ENCODE measurements at regions not wholly inside any gene's neighbourhood (a gene's known extent, or its start where the extent isn't known, plus 50 kb on each side); places are given as distances from the start of the nearest gene placed in this dataset.

DNA sequence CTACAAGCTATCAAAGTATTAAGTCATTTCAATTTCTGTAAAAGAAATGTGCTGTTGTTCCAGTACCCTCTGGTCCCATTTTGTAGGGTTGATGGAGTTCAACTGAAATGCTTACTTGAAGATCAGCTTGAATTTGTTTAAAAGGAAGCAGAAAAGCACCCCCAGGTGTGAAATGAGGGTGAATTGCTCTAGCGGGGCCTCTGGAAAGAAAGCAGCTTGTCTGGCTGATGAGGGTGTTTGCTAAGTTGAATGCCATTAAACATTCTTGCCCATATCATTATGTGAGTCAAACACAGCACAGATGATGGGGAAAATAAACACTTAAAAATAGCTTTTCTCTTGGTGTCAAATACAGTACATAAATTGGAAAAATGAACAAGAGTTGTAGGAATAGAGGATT is 280.3 kb downstream of the RAB38 start:
- H3K4me3 ChIP-seq (ENCODE audit: extremely low read depth in 1 of 4, insufficient read depth in 2 of 4, low read depth in 3 of 4, low read length in 4 of 4), result no peak overlapping the region
- CTCF ChIA-PET (ENCODE audit: partially characterized antibody), result interaction anchor here (0.7 to 1.3 kb wide), 3 partner anchors 14 to 151 kb away, joined by 3 to 4 read pairs (median 3); no protein-coding TSS in a partner anchor
- H4K8ac ChIP-seq (ENCODE audit: extremely low read depth, insufficient read depth, low read length), result no peak overlapping the region
- no peaks in the 10 kb centered on the region for H3K27me3 ChIP-seq (replicated peaks in 1 of 4; ENCODE audit: control insufficient read depth in 3 of 4, extremely low read depth in 1 of 4, insufficient read depth in 3 of 4, low read length in 3 of 4)
- no peak overlapping the region for H4K91ac ChIP-seq (replicated peaks; ENCODE audit: insufficient read length, low read length)
- no peak overlapping the region for H3K4me2 ChIP-seq (ENCODE audit: insufficient read depth in 1 of 2, low read depth in 2 of 2, low read length in 2 of 2)
- FAIRE-seq (no peak), DNase-seq (ENCODE audit: low read depth in 1 of 2, low spot score in 2 of 2) (no peak)
- H3K9me3 ChIP-seq (ENCODE audit: insufficient read depth in 2 of 2, low read depth in 1 of 2, low read length in 1 of 2), result no peaks in the 10 kb centered on the region
- no peaks in the 10 kb centered on the region for H3K79me1 ChIP-seq (ENCODE audit: low read depth, low read length)
- H3K56ac ChIP-seq (replicated peaks; ENCODE audit: insufficient read length, low read depth, low read length), result no peak overlapping the region
- no peak overlapping the region for H2AFZ ChIP-seq (ENCODE audit: low read length)
- POLR2A ChIA-PET (ENCODE audit: partially characterized antibody), result no interaction called here
- H2AK5ac ChIP-seq (ENCODE audit: low read depth, low read length), result no peak overlapping the region
- no peak overlapping the region for H3K18ac ChIP-seq (ENCODE audit: extremely low read depth, low read length)
- H2BK120ac ChIP-seq (replicated peaks; ENCODE audit: low read depth, low read length), result no peak overlapping the region
- no peaks in the 10 kb centered on the region for H3K4me1 ChIP-seq (replicated peaks in 1 of 4; ENCODE audit: control insufficient read depth in 3 of 4, insufficient read depth in 4 of 4, low read length in 3 of 4)
- H3K27ac ChIP-seq (ENCODE audit: low read depth, low read length), result no peak overlapping the region
- no peaks in the 10 kb centered on the region for H3K36me3 ChIP-seq (ENCODE audit: control insufficient read depth in 2 of 4, insufficient read depth in 4 of 4, low read length in 3 of 4)
- no peaks in the 10 kb centered on the region for H4K20me1 ChIP-seq (replicated peaks in 1 of 2; ENCODE audit: control insufficient read depth in 1 of 2, insufficient read depth in 2 of 2, low read length in 2 of 2)
- TF ChIP-seq USF2 (IDR thresholded peaks at IDR 0.05; ENCODE audit: low read length) (no peak), NANOG (IDR thresholded peaks at IDR 0.05; ENCODE audit: insufficient read depth, low read depth, low read length, poor library complexity, severe bottlenecking) (no peak), FOSL1 (IDR thresholded peaks at IDR 0.05; ENCODE audit: insufficient read depth, low read depth, low read length) (no peak), TBP (IDR thresholded peaks at IDR 0.05; ENCODE audit: low read depth, low read length) (no peak), JUND (IDR thresholded peaks at IDR 0.05; ENCODE audit: low read length) (no peak)
- WGBS, 2 experiments (ENCODE audit: extremely low coverage in 1 of 2, insufficient coverage in 1 of 2, insufficient read length in 1 of 2, insufficient replicate concordance in 2 of 2, low coverage in 1 of 2, low lambda C conversion rate in 2 of 2, missing lambda C conversion rate in 1 of 2), result 83% methylated on average over 1 of the region's 1 CpG; no CpG with 5 or more reads in 1 of the 2 experiments
- no peak overlapping the region for H2BK20ac ChIP-seq (ENCODE audit: low read length)
- no peak overlapping the region for H2BK12ac ChIP-seq (ENCODE audit: low read depth, low read length)
- no peaks in the 10 kb centered on the region for H3K79me2 ChIP-seq (ENCODE audit: control insufficient read depth in 1 of 2, insufficient read depth in 2 of 2, low read length in 2 of 2)
- no peak overlapping the region for H3K23ac ChIP-seq (ENCODE audit: insufficient read length)
- H3K14ac ChIP-seq (ENCODE audit: insufficient read length), result no peak overlapping the region
- no peaks in the 10 kb centered on the region for H3K23me2 ChIP-seq (ENCODE audit: low read depth, low read length)
- no peak overlapping the region for H4K5ac ChIP-seq (ENCODE audit: insufficient read length, low read depth, low read length)
- no peak overlapping the region for H2BK15ac ChIP-seq (ENCODE audit: low read length)
- H3K9ac ChIP-seq (replicated peaks in 1 of 4; ENCODE audit: extremely low read depth in 1 of 4, low read depth in 3 of 4, low read length in 3 of 4), result no peak overlapping the region
- no peak overlapping the region for H2BK5ac ChIP-seq (ENCODE audit: low read depth, low read length)
- H3K4ac ChIP-seq (replicated peaks; ENCODE audit: insufficient read length, low read depth, low read length), result no peak overlapping the region
